H9 (cell line): ENCODE measurements at regions not wholly inside any gene's neighbourhood (a gene's known extent, or its start where the extent isn't known, plus 50 kb on each side); places are given as distances from the start of the nearest gene placed in this dataset.

Source experiments
- DNase-seq: peaks from one replicate; pipeline ENCODE4 v3.0.0-alpha.2; 2017
- H2AFZ ChIP-seq: one replicate; pipeline ENCODE4 v1.6.1; 2013; ENCODE audit warnings: mild to moderate bottlenecking, low read length, control low read depth, moderate library complexity
- H2AK5ac ChIP-seq: 2 replicates; pipeline ENCODE4 v1.6.1; 2013; ENCODE audit warnings: low read length, control low read depth, mixed read lengths; ENCODE audit not compliant: insufficient read length
- H2BK120ac ChIP-seq: one replicate; pipeline ENCODE4 v1.6.1; 2013; ENCODE audit warnings: low read depth, mild to moderate bottlenecking, low read length, control low read depth, inconsistent platforms; ENCODE audit not compliant: poor library complexity, severe bottlenecking
- H2BK12ac ChIP-seq: 2 replicates; pipeline ENCODE4 v1.6.1; 2013; ENCODE audit warnings: low read length, control low read depth, mixed read lengths, low read depth; ENCODE audit not compliant: insufficient read length
- H2BK15ac ChIP-seq: 2 replicates; pipeline ENCODE4 v1.6.1; 2013; ENCODE audit warnings: low read depth, low read length, control low read depth
- H2BK20ac ChIP-seq: one replicate; pipeline ENCODE4 v1.6.1; 2013; ENCODE audit warnings: low read depth, mild to moderate bottlenecking, low read length, control low read depth, inconsistent platforms; ENCODE audit not compliant: poor library complexity, severe bottlenecking
- H2BK5ac ChIP-seq: 2 replicates; pipeline ENCODE4 v1.6.1; 2013; ENCODE audit warnings: low read length, control low read depth, mixed read lengths; ENCODE audit not compliant: insufficient read length
- H3K14ac ChIP-seq: 2 replicates; pipeline ENCODE4 v1.6.1; 2013; ENCODE audit warnings: low read length, control low read depth; ENCODE audit not compliant: insufficient read depth
- H3K18ac ChIP-seq: 2 replicates; pipeline ENCODE4 v1.6.1; 2013; ENCODE audit warnings: low read depth, mild to moderate bottlenecking, mixed read lengths, low read length, control low read depth; ENCODE audit not compliant: insufficient read length
- H3K23ac ChIP-seq: 2 replicates; pipeline ENCODE4 v1.6.1; 2013; ENCODE audit warnings: low read length, control low read depth, mixed read lengths, low read depth; ENCODE audit not compliant: insufficient read length
- H3K23me2 ChIP-seq: 2 replicates; pipeline ENCODE4 v1.6.1; 2013; ENCODE audit warnings: low read depth, mild to moderate bottlenecking, mixed read lengths, low read length, control low read depth; ENCODE audit not compliant: insufficient read length, poor library complexity, severe bottlenecking
- H3K27ac ChIP-seq: 2 replicates; pipeline ENCODE4 v1.5.1; 2013; ENCODE audit warnings: low read length, control low read depth, mixed read lengths, low read depth; ENCODE audit not compliant: insufficient read length
- H3K27me3 ChIP-seq: 2 replicates; pipeline ENCODE4 v1.6.1; 2013; ENCODE audit warnings: low read length, control low read depth, inconsistent platforms; ENCODE audit not compliant: insufficient read depth
- H3K4ac ChIP-seq: 2 replicates; pipeline ENCODE4 v1.6.1; 2013; ENCODE audit warnings: low read depth, mild to moderate bottlenecking, control low read depth, inconsistent platforms, low read length, moderate library complexity
- H3K4me1 ChIP-seq: 2 replicates; pipeline ENCODE4 v1.6.1; 2013; ENCODE audit warnings: low read length, control low read depth, inconsistent platforms; ENCODE audit not compliant: insufficient read depth
- H3K4me2 ChIP-seq: 2 replicates; pipeline ENCODE4 v1.6.1; 2013; ENCODE audit warnings: low read length, control low read depth, mixed read lengths; ENCODE audit not compliant: insufficient read length, insufficient read depth
- H3K56ac ChIP-seq: 2 replicates; pipeline ENCODE4 v1.6.1; 2013; ENCODE audit warnings: low read depth, mild to moderate bottlenecking, mixed read lengths, low read length, control low read depth; ENCODE audit not compliant: insufficient read length
- H3K79me1 ChIP-seq: 2 replicates; pipeline ENCODE4 v1.6.1; 2013; ENCODE audit warnings: low read depth, mild to moderate bottlenecking, moderate library complexity, low read length, control low read depth, inconsistent platforms; ENCODE audit not compliant: insufficient read depth, poor library complexity, severe bottlenecking
- H3K79me2 ChIP-seq: 2 replicates; pipeline ENCODE4 v1.6.1; 2013; ENCODE audit warnings: low read length, control low read depth, inconsistent platforms; ENCODE audit not compliant: insufficient read depth
- H3K9ac ChIP-seq: 2 replicates; pipeline ENCODE4 v1.6.1; 2013; ENCODE audit warnings: low read length, control low read depth, mixed read lengths; ENCODE audit not compliant: insufficient read length; ENCODE audit errors: extremely low read depth
- H3K9me3 ChIP-seq: one replicate; pipeline ENCODE4 v1.6.1; 2013; ENCODE audit warnings: low read depth, low read length, inconsistent platforms; ENCODE audit not compliant: control insufficient read depth
- H3T11ph ChIP-seq: one replicate; pipeline ENCODE4 v1.6.1; 2013; ENCODE audit warnings: mild to moderate bottlenecking, low read length, control low read depth, inconsistent platforms
- H4K20me1 ChIP-seq: one replicate; pipeline ENCODE4 v1.6.1; 2013; ENCODE audit not compliant: control insufficient read depth, insufficient read length, insufficient read depth
- H4K5ac ChIP-seq: 2 replicates; pipeline ENCODE4 v1.6.1; 2013; ENCODE audit warnings: low read depth, mild to moderate bottlenecking, mixed read lengths, low read length, control low read depth; ENCODE audit not compliant: insufficient read length
- H4K8ac ChIP-seq: replicated peaks from 2 replicates; pipeline ENCODE4 v1.6.1; 2013; ENCODE audit warnings: low read length, control low read depth, mixed read lengths, low read depth; ENCODE audit not compliant: insufficient read length
- H4K91ac ChIP-seq: 2 replicates; pipeline ENCODE4 v1.6.1; 2013; ENCODE audit warnings: low read depth, mild to moderate bottlenecking, moderate library complexity, mixed read lengths, low read length, control low read depth; ENCODE audit not compliant: insufficient read length
- H3K27ac Mint-ChIP-seq, 3 experiments: 2 replicates in 2 of 3; 3 replicates in 1 of 3; pipeline ENCODE4 v1.8.0; 2020 to 2021; ENCODE audit warnings: mixed read lengths in 3 of 3, mild to moderate bottlenecking in 1 of 3, moderate library complexity in 1 of 3
- H3K27me3 Mint-ChIP-seq: 2 replicates; pipeline ENCODE4 v1.8.0; 2021; ENCODE audit warnings: low read depth, mild to moderate bottlenecking, moderate library complexity, mixed read lengths
- H3K36me3 Mint-ChIP-seq, 3 experiments: 2 replicates in 2 of 3; 3 replicates in 1 of 3; pipeline ENCODE4 v1.8.0; 2020 to 2021; ENCODE audit warnings: low read depth in 3 of 3, mixed read lengths in 3 of 3; ENCODE audit not compliant: insufficient read depth in 1 of 3
- H3K4me1 Mint-ChIP-seq, 2 experiments: 2 replicates each; pipeline ENCODE4 v1.8.0; 2020; ENCODE audit warnings: mixed read lengths in 2 of 2
- H3K4me3 Mint-ChIP-seq, 2 experiments: 2 replicates in 1 of 2; 3 replicates in 1 of 2; pipeline ENCODE4 v1.8.0; 2020 to 2021; ENCODE audit warnings: mild to moderate bottlenecking in 2 of 2, mixed read lengths in 2 of 2, moderate library complexity in 1 of 2
- H3K9me3 Mint-ChIP-seq, 2 experiments: 2 replicates in 1 of 2; 3 replicates in 1 of 2; pipeline ENCODE4 v1.8.0; 2020; ENCODE audit warnings: mild to moderate bottlenecking in 2 of 2, mixed read lengths in 2 of 2, moderate library complexity in 1 of 2
- CTCF ChIP-seq: fragments of 200-600 bp; sonication (generic); conservative IDR thresholded peaks from 3 replicates; pipeline ENCODE4 v1.8.0; 2021; ENCODE audit warnings: antibody characterized with exemption, mild to moderate bottlenecking
- WGBS: extraction: QIAGEN DNeasy Blood & Tissue Kit; methylation state at CpG from one replicate; pipeline ENCODE4 v1.1.7; 2013; ENCODE audit warnings: missing lambda C conversion rate, low lambda C conversion rate, mixed read lengths; ENCODE audit not compliant: insufficient read length; ENCODE audit errors: extremely low coverage; 5-methylcytosine and 5-hydroxymethylcytosine counted together

GRCh38 chrX:121360280-121360679, 312.9 kb downstream of the GLUD2 start:
- H3K4me1 ChIP-seq = no peaks in the 10 kb centered on the region
- no peaks in the 10 kb centered on the region for H3K9me3 ChIP-seq
- H3K4ac ChIP-seq = no peak overlapping the region
- H3K4me2 ChIP-seq = no peak overlapping the region
- no peak overlapping the region for H4K8ac ChIP-seq
- Mint-ChIP-seq H3K4me3 (no peak overlapping the region), H3K27me3 (no peaks in the 10 kb centered on the region; the same call in 1 of the 2 replicates), H3K9me3 (peaks cover 53 to 71% of the 10 kb centered on the region in 2 experiments), H3K27ac (no peak overlapping the region), H3K4me1 (no peaks in the 10 kb centered on the region), H3K36me3 (peaks cover 0 to 4% (median 0%) of the 10 kb centered on the region in 3 experiments; a peak in 3 of 7 replicates)
- no peak overlapping the region for H2BK5ac ChIP-seq
- no peaks in the 10 kb centered on the region for H3K23me2 ChIP-seq
- no peak overlapping the region for H2BK15ac ChIP-seq
- no peaks in the 10 kb centered on the region for H3K79me1 ChIP-seq
- H3K56ac ChIP-seq = no peak overlapping the region
- no peak overlapping the region for H2BK120ac ChIP-seq
- H3T11ph ChIP-seq = no peak overlapping the region
- no peak overlapping the region for H3K9ac ChIP-seq
- no peak overlapping the region for H3K23ac ChIP-seq
- H3K27me3 ChIP-seq = no peaks in the 10 kb centered on the region
- no peaks in the 10 kb centered on the region for H3K79me2 ChIP-seq
- H2AK5ac ChIP-seq = no peak overlapping the region
- no peak overlapping the region for H3K18ac ChIP-seq
- no peak overlapping the region for H4K91ac ChIP-seq
- H3K27ac ChIP-seq = no peak overlapping the region
- no peaks in the 10 kb centered on the region for H4K20me1 ChIP-seq
- no peak for DNase-seq
- H2BK20ac ChIP-seq = no peak overlapping the region
- no peak for TF ChIP-seq CTCF
- no peak overlapping the region for H2BK12ac ChIP-seq
- no peak overlapping the region for H2AFZ ChIP-seq
- H3K14ac ChIP-seq = no peak overlapping the region
- no CpG with 5 or more reads among the region's 1 CpG for WGBS
- H4K5ac ChIP-seq = no peak overlapping the region
